ENCODE measurements at regions not wholly inside any gene's neighbourhood (a gene's known extent, or its start where the extent isn't known, plus 50 kb on each side); places are given as distances from the start of the nearest gene placed in this dataset.

DNA sequence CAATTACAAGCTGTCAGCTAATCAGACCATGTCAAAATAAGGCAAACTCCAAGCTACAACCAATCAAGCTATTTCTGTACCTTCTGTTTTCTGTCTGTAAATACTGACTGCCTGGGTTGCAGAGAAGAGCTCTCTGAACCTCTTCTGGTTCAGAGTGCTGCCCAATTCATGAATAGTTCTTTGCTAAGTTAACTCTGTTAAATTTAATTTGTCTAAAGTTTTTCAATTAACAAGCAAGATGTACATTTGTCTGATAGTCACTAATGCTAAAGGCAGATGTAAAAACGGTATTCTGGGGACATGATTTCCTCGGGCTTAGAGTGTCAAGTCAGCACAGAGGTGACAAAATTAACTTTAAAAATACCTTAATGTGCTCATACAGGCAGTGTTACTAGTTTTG lies 408.3 kb upstream of the CLINT1 start:
- no TSS peak for BruUV-seq (replicated peaks)
- 8% methylated on average over 2 of the region's 2 CpGs for WGBS (ENCODE audit: insufficient coverage, insufficient replicate concordance, low lambda C conversion rate, missing lambda C conversion rate)
- intact Hi-C loops (cut with micrococcal nuclease; ENCODE audit: unreplicated experiment) (no loop called here), in situ Hi-C loops (cut with MboI) (no loop called here)
- Histone ChIP-seq H3K4me3 (no peak overlapping the region), H3K36me3 (ENCODE audit: control insufficient read depth in 2 of 2, insufficient read depth in 2 of 2, low read length in 1 of 2) (no peaks in the 10 kb centered on the region), H3K4me2 (ENCODE audit: control insufficient read depth, insufficient read depth) (no peak overlapping the region), H3K9ac (ENCODE audit: control insufficient read depth, insufficient read depth, low read length) (no peak overlapping the region), H3K79me2 (ENCODE audit: control insufficient read depth, insufficient read depth, low read length) (no peaks in the 10 kb centered on the region), H3K27ac (ENCODE audit: control insufficient read depth, insufficient read depth) (no peak overlapping the region), H4K20me1 (ENCODE audit: control insufficient read depth, insufficient read depth) (no peaks in the 10 kb centered on the region), H3K9me3 (replicated peaks; ENCODE audit: control insufficient read depth, insufficient read depth, low read length) (no peaks in the 10 kb centered on the region; the same call in 2 of the 3 replicates), H3K27me3 (replicated peaks in 1 of 2; ENCODE audit: control insufficient read depth in 2 of 2, insufficient read depth in 2 of 2, low read length in 1 of 2) (no peaks in the 10 kb centered on the region; a peak in 1 of 4 replicates), H3K4me1 (ENCODE audit: control insufficient read depth, insufficient read depth, low read length) (no peaks in the 10 kb centered on the region), H2AFZ (ENCODE audit: control insufficient read depth, low read depth, low read length) (no peak overlapping the region)
- TF ChIP-seq, protein P1, sequence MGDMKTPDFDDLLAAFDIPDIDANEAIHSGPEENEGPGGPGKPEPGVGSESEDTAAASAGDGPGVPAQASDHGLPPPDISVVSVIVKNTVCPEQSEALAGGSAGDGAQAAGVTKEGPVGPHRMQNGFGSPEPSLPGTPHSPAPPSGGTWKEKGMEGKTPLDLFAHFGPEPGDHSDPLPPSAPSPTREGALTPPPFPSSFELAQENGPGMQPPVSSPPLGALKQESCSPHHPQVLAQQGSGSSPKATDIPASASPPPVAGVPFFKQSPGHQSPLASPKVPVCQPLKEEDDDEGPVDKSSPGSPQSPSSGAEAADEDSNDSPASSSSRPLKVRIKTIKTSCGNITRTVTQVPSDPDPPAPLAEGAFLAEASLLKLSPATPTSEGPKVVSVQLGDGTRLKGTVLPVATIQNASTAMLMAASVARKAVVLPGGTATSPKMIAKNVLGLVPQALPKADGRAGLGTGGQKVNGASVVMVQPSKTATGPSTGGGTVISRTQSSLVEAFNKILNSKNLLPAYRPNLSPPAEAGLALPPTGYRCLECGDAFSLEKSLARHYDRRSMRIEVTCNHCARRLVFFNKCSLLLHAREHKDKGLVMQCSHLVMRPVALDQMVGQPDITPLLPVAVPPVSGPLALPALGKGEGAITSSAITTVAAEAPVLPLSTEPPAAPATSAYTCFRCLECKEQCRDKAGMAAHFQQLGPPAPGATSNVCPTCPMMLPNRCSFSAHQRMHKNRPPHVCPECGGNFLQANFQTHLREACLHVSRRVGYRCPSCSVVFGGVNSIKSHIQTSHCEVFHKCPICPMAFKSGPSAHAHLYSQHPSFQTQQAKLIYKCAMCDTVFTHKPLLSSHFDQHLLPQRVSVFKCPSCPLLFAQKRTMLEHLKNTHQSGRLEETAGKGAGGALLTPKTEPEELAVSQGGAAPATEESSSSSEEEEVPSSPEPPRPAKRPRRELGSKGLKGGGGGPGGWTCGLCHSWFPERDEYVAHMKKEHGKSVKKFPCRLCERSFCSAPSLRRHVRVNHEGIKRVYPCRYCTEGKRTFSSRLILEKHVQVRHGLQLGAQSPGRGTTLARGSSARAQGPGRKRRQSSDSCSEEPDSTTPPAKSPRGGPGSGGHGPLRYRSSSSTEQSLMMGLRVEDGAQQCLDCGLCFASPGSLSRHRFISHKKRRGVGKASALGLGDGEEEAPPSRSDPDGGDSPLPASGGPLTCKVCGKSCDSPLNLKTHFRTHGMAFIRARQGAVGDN (IDR thresholded peaks at IDR 0.05), result no peak
- TF ChIP-seq, protein P2, sequence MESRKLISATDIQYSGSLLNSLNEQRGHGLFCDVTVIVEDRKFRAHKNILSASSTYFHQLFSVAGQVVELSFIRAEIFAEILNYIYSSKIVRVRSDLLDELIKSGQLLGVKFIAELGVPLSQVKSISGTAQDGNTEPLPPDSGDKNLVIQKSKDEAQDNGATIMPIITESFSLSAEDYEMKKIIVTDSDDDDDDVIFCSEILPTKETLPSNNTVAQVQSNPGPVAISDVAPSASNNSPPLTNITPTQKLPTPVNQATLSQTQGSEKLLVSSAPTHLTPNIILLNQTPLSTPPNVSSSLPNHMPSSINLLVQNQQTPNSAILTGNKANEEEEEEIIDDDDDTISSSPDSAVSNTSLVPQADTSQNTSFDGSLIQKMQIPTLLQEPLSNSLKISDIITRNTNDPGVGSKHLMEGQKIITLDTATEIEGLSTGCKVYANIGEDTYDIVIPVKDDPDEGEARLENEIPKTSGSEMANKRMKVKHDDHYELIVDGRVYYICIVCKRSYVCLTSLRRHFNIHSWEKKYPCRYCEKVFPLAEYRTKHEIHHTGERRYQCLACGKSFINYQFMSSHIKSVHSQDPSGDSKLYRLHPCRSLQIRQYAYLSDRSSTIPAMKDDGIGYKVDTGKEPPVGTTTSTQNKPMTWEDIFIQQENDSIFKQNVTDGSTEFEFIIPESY (IDR thresholded peaks at IDR 0.05), result no peak
- RAD21 ChIA-PET (ENCODE audit: unreplicated experiment), result no interaction called here
- DNase-seq (ENCODE audit: low read depth, low spot score) (no peak), FAIRE-seq (no peak), ATAC-seq (no peak)
- SMC1A ChIA-PET (ENCODE audit: uncharacterized antibody, unreplicated experiment), result interaction anchor here (1.1 kb wide), 1 partner anchor 18 kb away, joined by 3 read pairs; no protein-coding TSS in a partner anchor
- POLR2A ChIA-PET, result no interaction called here
- CTCF ChIA-PET, result interaction anchor here (0.7 kb wide), 2 partner anchors 9 to 63 kb away, joined by 3 to 4 read pairs; no protein-coding TSS in a partner anchor
